B cell (primary cell): ENCODE measurements at regions not wholly inside any gene's neighbourhood (a gene's known extent, or its start where the extent isn't known, plus 50 kb on each side); places are given as distances from the start of the nearest gene placed in this dataset. TPM values are rescaled to one million over a fixed set of nuclear protein-coding genes. Genes with fewer than 3 reads are reported as not detected.

Source experiments
- ATAC-seq: fragments of 200-7000 bp; cut with Tn5 transposase; one replicate; pipeline ENCODE4 v1.10.0; 2021; ENCODE audit warnings: low read depth, mild to moderate bottlenecking, moderate number of reproducible peaks, moderate library complexity
- CTCF ChIA-PET: fragments of 350-600 bp; sonication (Branson Sonifier 250); formaldehyde crosslinking; loops from one replicate; lab custom pipeline; 2021; ENCODE audit warnings: antibody characterized with exemption, inconsistent platforms; lab: Charles Lee
- POLR2A ChIA-PET: fragments of 350-600 bp; sonication (Branson Sonifier 250); formaldehyde crosslinking; loops from one replicate; lab custom pipeline; 2021; ENCODE audit warnings: antibody characterized with exemption; lab: Charles Lee
- DNase-seq: peaks from one replicate; pipeline ENCODE4 v3.0.0; 2013
- H2AFZ ChIP-seq: 2 replicates; pipeline ENCODE4 v1.6.1; 2012; ENCODE audit warnings: mild to moderate bottlenecking, low read depth, low read length; ENCODE audit not compliant: insufficient read depth, poor library complexity, severe bottlenecking
- H3K27ac ChIP-seq, 2 donors: 1 replicate in 1 of 2; 2 replicates in 1 of 2; pipeline ENCODE4 v1.5.1; 2012 to 2013; ENCODE audit warnings: low read length in 2 of 2, mild to moderate bottlenecking in 2 of 2, moderate library complexity in 1 of 2
- H3K27me3 ChIP-seq, 4 experiments: fragments of 200-600 bp in 1 of 4; sonication (generic) in 1 of 4; replicated peaks in 1 of 4; 1 replicate in 2 of 4; 2 replicates in 2 of 4; pipeline versions ENCODE4 v1.6.1 to v1.7.0; 2013 to 2016; ENCODE audit warnings: low read length in 3 of 4, mild to moderate bottlenecking in 2 of 4, mixed read lengths in 1 of 4, moderate library complexity in 1 of 4; ENCODE audit not compliant: insufficient read depth in 4 of 4, control insufficient read depth in 3 of 4; ENCODE audit errors: control extremely low read depth in 1 of 4
- H3K36me3 ChIP-seq, 2 experiments: replicated peaks in 1 of 2; 1 replicate in 1 of 2; 2 replicates in 1 of 2; pipeline versions ENCODE4 v1.6.1 to v1.7.1; 2013; ENCODE audit warnings: low read length in 1 of 2; ENCODE audit not compliant: insufficient read depth in 2 of 2, control insufficient read depth in 1 of 2; ENCODE audit errors: control extremely low read depth in 1 of 2, extremely low read depth in 1 of 2
- H3K4me1 ChIP-seq, 2 donors: fragments of 200-600 bp in 1 of 2; sonication (generic) in 1 of 2; 1 replicate in 1 of 2; 2 replicates in 1 of 2; pipeline versions ENCODE4 v1.5.1 to v1.6.1; 2013 to 2017; ENCODE audit warnings: low read length in 2 of 2; ENCODE audit not compliant: control insufficient read depth in 2 of 2, insufficient read depth in 2 of 2
- H3K4me2 ChIP-seq: replicated peaks from 2 replicates; pipeline ENCODE3; 2012; ENCODE audit warnings: mild to moderate bottlenecking, low read depth, low read length; ENCODE audit not compliant: poor library complexity, severe bottlenecking
- H3K4me3 ChIP-seq, 5 experiments: fragments of 200-600 bp in 1 of 5; sonication (generic) in 1 of 5; 1 replicate in 3 of 5; 2 replicates in 2 of 5; pipeline versions ENCODE4 v1.5.1 to v1.7.0; 2011 to 2016; ENCODE audit warnings: low read length in 4 of 5, mild to moderate bottlenecking in 4 of 5, low read depth in 2 of 5, control low read depth in 1 of 5, moderate library complexity in 1 of 5; ENCODE audit not compliant: insufficient read depth in 1 of 5; ENCODE audit errors: control extremely low read depth in 1 of 5, extremely low read depth in 1 of 5
- H3K79me2 ChIP-seq: fragments of 200-600 bp; sonication (generic); one replicate; pipeline ENCODE4 v1.6.0; 2016; ENCODE audit warnings: low read length; ENCODE audit not compliant: control insufficient read depth, insufficient read depth
- H3K9ac ChIP-seq: fragments of 200-600 bp; sonication (generic); 2 replicates; pipeline ENCODE4 v1.6.1; 2017; ENCODE audit warnings: mild to moderate bottlenecking, low read length, moderate library complexity
- H3K9me3 ChIP-seq, 3 donors: one replicate each; pipeline versions ENCODE4 v1.6.1 to v1.7.1; 2013; ENCODE audit warnings: low read length in 2 of 3; ENCODE audit not compliant: control insufficient read depth in 2 of 3, insufficient read depth in 1 of 3; ENCODE audit errors: control extremely low read depth in 1 of 3
- H4K20me1 ChIP-seq: 2 replicates; pipeline ENCODE4 v1.6.0; 2012; ENCODE audit warnings: mild to moderate bottlenecking, low read length; ENCODE audit not compliant: insufficient read depth, control insufficient read depth, poor library complexity, severe bottlenecking
- H3K27ac Mint-ChIP-seq: one replicate; pipeline ENCODE4 v1.8.0; 2021; ENCODE audit warnings: mixed read lengths
- H3K27me3 Mint-ChIP-seq: one replicate; pipeline ENCODE4 v1.8.0; 2021; ENCODE audit warnings: mixed read lengths
- H3K4me1 Mint-ChIP-seq: one replicate; pipeline ENCODE4 v1.8.0; 2021; ENCODE audit warnings: mixed read lengths
- H3K4me3 Mint-ChIP-seq: one replicate; pipeline ENCODE4 v1.8.0; 2021; ENCODE audit warnings: mixed read lengths
- H3K9me3 Mint-ChIP-seq: one replicate; pipeline ENCODE4 v1.8.0; 2022; ENCODE audit warnings: mixed read lengths; ENCODE audit not compliant: insufficient read depth
- EZH2 ChIP-seq: IDR thresholded peaks from 2 replicates; pipeline ENCODE4 v1.6.1; 2012; ENCODE audit warnings: borderline replicate concordance, low read depth, mild to moderate bottlenecking, moderate library complexity, low read length; ENCODE audit not compliant: insufficient read depth, poor library complexity, severe bottlenecking
- WGBS: methylation state at CpG from one replicate; pipeline ENCODE4 v1.1.5; 2013; ENCODE audit warnings: missing lambda C conversion rate; ENCODE audit not compliant: insufficient coverage; 5-methylcytosine and 5-hydroxymethylcytosine counted together
- intact Hi-C: fragments of 100-400 bp; cut with micrococcal nuclease; formaldehyde crosslinking; loops from one replicate; pipeline ENCODE4 v1.10.0; 2022
- small RNA-seq: library from RNA; depleted of rRNA; stranded (forward); fragments of <200 nt; gene quantifications from one replicate; pipeline ENCODE3, GENCODE V24; 2012; ENCODE audit warnings: low replicate concordance, low read depth; ENCODE audit not compliant: insufficient read length
- TF ChIP-seq, protein P1 (sequence below): fragments of 200-600 bp; IDR thresholded peaks from one replicate; pipeline ENCODE4 v1.8.0; 2022; ENCODE audit warnings: antibody characterized with exemption, mild to moderate bottlenecking

DNA sequence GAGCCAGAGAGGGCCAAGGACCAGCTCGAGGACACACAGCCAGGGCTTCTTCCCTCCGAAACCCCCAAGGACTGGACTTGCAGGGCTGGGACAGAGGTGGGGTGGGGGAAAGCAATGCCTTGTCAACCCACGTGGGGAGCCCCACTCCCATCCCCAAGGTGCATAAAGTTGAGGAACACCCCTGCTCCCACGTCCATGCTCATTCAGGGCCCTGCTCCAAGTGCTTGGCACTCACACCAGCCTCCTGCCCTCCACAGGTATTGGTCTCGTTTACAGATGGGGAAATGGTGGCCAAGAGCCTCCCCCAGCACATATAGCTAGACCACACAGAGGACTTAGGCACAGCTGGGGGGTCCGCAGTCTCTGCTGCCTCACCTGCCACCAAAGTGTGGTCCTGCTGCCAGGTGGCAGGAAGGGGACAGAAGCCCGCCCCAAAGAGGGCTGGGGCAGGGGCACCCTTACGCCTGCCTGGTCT, 50.5 kb upstream of the CSPG4 start:
- H3K4me3 ChIP-seq, result no peak overlapping the region
- H3K4me1 ChIP-seq, result peaks cover 6 to 10% of the 10 kb centered on the region in 2 donors
- DNase-seq, result no peak
- no peaks in the 10 kb centered on the region for H3K9me3 Mint-ChIP-seq
- no peaks in the 10 kb centered on the region for H3K27me3 Mint-ChIP-seq
- H4K20me1 ChIP-seq, result no peaks in the 10 kb centered on the region
- 82% methylated on average over 6 of the region's 8 CpGs for WGBS
- no peak overlapping the region for H2AFZ ChIP-seq
- peaks cover 15% of the 10 kb centered on the region for H3K4me1 Mint-ChIP-seq
- no peak overlapping the region for H3K9ac ChIP-seq
- no peaks in the 10 kb centered on the region for H3K27me3 ChIP-seq
- H3K9me3 ChIP-seq, result no peaks in the 10 kb centered on the region
- CTCF ChIA-PET, result no interaction called here
- H3K27ac ChIP-seq, result no peak overlapping the region
- no peaks in the 10 kb centered on the region for H3K79me2 ChIP-seq
- no peak overlapping the region for H3K4me2 ChIP-seq
- no peaks in the 10 kb centered on the region for H3K36me3 ChIP-seq
- intact Hi-C loops, result no loop called here
- no peak for ATAC-seq
- no peak overlapping the region for H3K27ac Mint-ChIP-seq
- no peak overlapping the region for H3K4me3 Mint-ChIP-seq
- POLR2A ChIA-PET, result no interaction called here
- TF ChIP-seq EZH2, result no peak
- TF ChIP-seq, protein P1, sequence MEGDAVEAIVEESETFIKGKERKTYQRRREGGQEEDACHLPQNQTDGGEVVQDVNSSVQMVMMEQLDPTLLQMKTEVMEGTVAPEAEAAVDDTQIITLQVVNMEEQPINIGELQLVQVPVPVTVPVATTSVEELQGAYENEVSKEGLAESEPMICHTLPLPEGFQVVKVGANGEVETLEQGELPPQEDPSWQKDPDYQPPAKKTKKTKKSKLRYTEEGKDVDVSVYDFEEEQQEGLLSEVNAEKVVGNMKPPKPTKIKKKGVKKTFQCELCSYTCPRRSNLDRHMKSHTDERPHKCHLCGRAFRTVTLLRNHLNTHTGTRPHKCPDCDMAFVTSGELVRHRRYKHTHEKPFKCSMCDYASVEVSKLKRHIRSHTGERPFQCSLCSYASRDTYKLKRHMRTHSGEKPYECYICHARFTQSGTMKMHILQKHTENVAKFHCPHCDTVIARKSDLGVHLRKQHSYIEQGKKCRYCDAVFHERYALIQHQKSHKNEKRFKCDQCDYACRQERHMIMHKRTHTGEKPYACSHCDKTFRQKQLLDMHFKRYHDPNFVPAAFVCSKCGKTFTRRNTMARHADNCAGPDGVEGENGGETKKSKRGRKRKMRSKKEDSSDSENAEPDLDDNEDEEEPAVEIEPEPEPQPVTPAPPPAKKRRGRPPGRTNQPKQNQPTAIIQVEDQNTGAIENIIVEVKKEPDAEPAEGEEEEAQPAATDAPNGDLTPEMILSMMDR, result no peak

Small RNAs in the stretch of these regions (small RNA-seq; reads per million reads assigned to genes)
- gene RN7SL319P, result not detected
